SH-SY5Y (cell line): ENCODE measurements at regions not wholly inside any gene's neighbourhood (a gene's known extent, or its start where the extent isn't known, plus 50 kb on each side); places are given as distances from the start of the nearest gene placed in this dataset.

ENCODE experiments used
- GATA2 ChIP-seq: IDR thresholded peaks from 2 replicates; pipeline ENCODE4 v1.6.1; 2011; ENCODE audit warnings: mild to moderate bottlenecking, low read depth, low read length
- GATA3 ChIP-seq: IDR thresholded peaks from 2 replicates; pipeline ENCODE4 v1.6.1; 2011; ENCODE audit warnings: low read depth, mild to moderate bottlenecking, low read length, moderate library complexity

- TF ChIP-seq GATA3 (no peak), GATA2 (no peak)
These were observed 470.7 kb upstream of the CBLB start for GRCh38 chr3:106339551-106339950.
